H9 (cell line): ENCODE measurements at regions not wholly inside any gene's neighbourhood (a gene's known extent, or its start where the extent isn't known, plus 50 kb on each side); places are given as distances from the start of the nearest gene placed in this dataset.

Experiments used
- DNase-seq: peaks from one replicate; pipeline ENCODE4 v3.0.0-alpha.2; 2017
- H2AFZ ChIP-seq: one replicate; pipeline ENCODE4 v1.6.1; 2013; ENCODE audit warnings: mild to moderate bottlenecking, low read length, control low read depth, moderate library complexity
- H2AK5ac ChIP-seq: 2 replicates; pipeline ENCODE4 v1.6.1; 2013; ENCODE audit warnings: low read length, control low read depth, mixed read lengths; ENCODE audit not compliant: insufficient read length
- H2BK120ac ChIP-seq: one replicate; pipeline ENCODE4 v1.6.1; 2013; ENCODE audit warnings: low read depth, mild to moderate bottlenecking, low read length, control low read depth, inconsistent platforms; ENCODE audit not compliant: poor library complexity, severe bottlenecking
- H2BK12ac ChIP-seq: 2 replicates; pipeline ENCODE4 v1.6.1; 2013; ENCODE audit warnings: low read length, control low read depth, mixed read lengths, low read depth; ENCODE audit not compliant: insufficient read length
- H2BK15ac ChIP-seq: 2 replicates; pipeline ENCODE4 v1.6.1; 2013; ENCODE audit warnings: low read depth, low read length, control low read depth
- H2BK20ac ChIP-seq: one replicate; pipeline ENCODE4 v1.6.1; 2013; ENCODE audit warnings: low read depth, mild to moderate bottlenecking, low read length, control low read depth, inconsistent platforms; ENCODE audit not compliant: poor library complexity, severe bottlenecking
- H2BK5ac ChIP-seq: 2 replicates; pipeline ENCODE4 v1.6.1; 2013; ENCODE audit warnings: low read length, control low read depth, mixed read lengths; ENCODE audit not compliant: insufficient read length
- H3K14ac ChIP-seq: 2 replicates; pipeline ENCODE4 v1.6.1; 2013; ENCODE audit warnings: low read length, control low read depth; ENCODE audit not compliant: insufficient read depth
- H3K18ac ChIP-seq: 2 replicates; pipeline ENCODE4 v1.6.1; 2013; ENCODE audit warnings: low read depth, mild to moderate bottlenecking, mixed read lengths, low read length, control low read depth; ENCODE audit not compliant: insufficient read length
- H3K23ac ChIP-seq: 2 replicates; pipeline ENCODE4 v1.6.1; 2013; ENCODE audit warnings: low read length, control low read depth, mixed read lengths, low read depth; ENCODE audit not compliant: insufficient read length
- H3K23me2 ChIP-seq: 2 replicates; pipeline ENCODE4 v1.6.1; 2013; ENCODE audit warnings: low read depth, mild to moderate bottlenecking, mixed read lengths, low read length, control low read depth; ENCODE audit not compliant: insufficient read length, poor library complexity, severe bottlenecking
- H3K27ac ChIP-seq: 2 replicates; pipeline ENCODE4 v1.5.1; 2013; ENCODE audit warnings: low read length, control low read depth, mixed read lengths, low read depth; ENCODE audit not compliant: insufficient read length
- H3K27me3 ChIP-seq: 2 replicates; pipeline ENCODE4 v1.6.1; 2013; ENCODE audit warnings: low read length, control low read depth, inconsistent platforms; ENCODE audit not compliant: insufficient read depth
- H3K4ac ChIP-seq: 2 replicates; pipeline ENCODE4 v1.6.1; 2013; ENCODE audit warnings: low read depth, mild to moderate bottlenecking, control low read depth, inconsistent platforms, low read length, moderate library complexity
- H3K4me1 ChIP-seq: 2 replicates; pipeline ENCODE4 v1.6.1; 2013; ENCODE audit warnings: low read length, control low read depth, inconsistent platforms; ENCODE audit not compliant: insufficient read depth
- H3K4me2 ChIP-seq: 2 replicates; pipeline ENCODE4 v1.6.1; 2013; ENCODE audit warnings: low read length, control low read depth, mixed read lengths; ENCODE audit not compliant: insufficient read length, insufficient read depth
- H3K56ac ChIP-seq: 2 replicates; pipeline ENCODE4 v1.6.1; 2013; ENCODE audit warnings: low read depth, mild to moderate bottlenecking, mixed read lengths, low read length, control low read depth; ENCODE audit not compliant: insufficient read length
- H3K79me1 ChIP-seq: 2 replicates; pipeline ENCODE4 v1.6.1; 2013; ENCODE audit warnings: low read depth, mild to moderate bottlenecking, moderate library complexity, low read length, control low read depth, inconsistent platforms; ENCODE audit not compliant: insufficient read depth, poor library complexity, severe bottlenecking
- H3K79me2 ChIP-seq: 2 replicates; pipeline ENCODE4 v1.6.1; 2013; ENCODE audit warnings: low read length, control low read depth, inconsistent platforms; ENCODE audit not compliant: insufficient read depth
- H3K9ac ChIP-seq: 2 replicates; pipeline ENCODE4 v1.6.1; 2013; ENCODE audit warnings: low read length, control low read depth, mixed read lengths; ENCODE audit not compliant: insufficient read length; ENCODE audit errors: extremely low read depth
- H3K9me3 ChIP-seq: one replicate; pipeline ENCODE4 v1.6.1; 2013; ENCODE audit warnings: low read depth, low read length, inconsistent platforms; ENCODE audit not compliant: control insufficient read depth
- H3T11ph ChIP-seq: one replicate; pipeline ENCODE4 v1.6.1; 2013; ENCODE audit warnings: mild to moderate bottlenecking, low read length, control low read depth, inconsistent platforms
- H4K20me1 ChIP-seq: one replicate; pipeline ENCODE4 v1.6.1; 2013; ENCODE audit not compliant: control insufficient read depth, insufficient read length, insufficient read depth
- H4K5ac ChIP-seq: 2 replicates; pipeline ENCODE4 v1.6.1; 2013; ENCODE audit warnings: low read depth, mild to moderate bottlenecking, mixed read lengths, low read length, control low read depth; ENCODE audit not compliant: insufficient read length
- H4K8ac ChIP-seq: replicated peaks from 2 replicates; pipeline ENCODE4 v1.6.1; 2013; ENCODE audit warnings: low read length, control low read depth, mixed read lengths, low read depth; ENCODE audit not compliant: insufficient read length
- H4K91ac ChIP-seq: 2 replicates; pipeline ENCODE4 v1.6.1; 2013; ENCODE audit warnings: low read depth, mild to moderate bottlenecking, moderate library complexity, mixed read lengths, low read length, control low read depth; ENCODE audit not compliant: insufficient read length
- H3K27ac Mint-ChIP-seq, 3 experiments: 2 replicates in 2 of 3; 3 replicates in 1 of 3; pipeline ENCODE4 v1.8.0; 2020 to 2021; ENCODE audit warnings: mixed read lengths in 3 of 3, mild to moderate bottlenecking in 1 of 3, moderate library complexity in 1 of 3
- H3K27me3 Mint-ChIP-seq: 2 replicates; pipeline ENCODE4 v1.8.0; 2021; ENCODE audit warnings: low read depth, mild to moderate bottlenecking, moderate library complexity, mixed read lengths
- H3K36me3 Mint-ChIP-seq, 3 experiments: 2 replicates in 2 of 3; 3 replicates in 1 of 3; pipeline ENCODE4 v1.8.0; 2020 to 2021; ENCODE audit warnings: low read depth in 3 of 3, mixed read lengths in 3 of 3; ENCODE audit not compliant: insufficient read depth in 1 of 3
- H3K4me1 Mint-ChIP-seq, 2 experiments: 2 replicates each; pipeline ENCODE4 v1.8.0; 2020; ENCODE audit warnings: mixed read lengths in 2 of 2
- H3K4me3 Mint-ChIP-seq, 2 experiments: 2 replicates in 1 of 2; 3 replicates in 1 of 2; pipeline ENCODE4 v1.8.0; 2020 to 2021; ENCODE audit warnings: mild to moderate bottlenecking in 2 of 2, mixed read lengths in 2 of 2, moderate library complexity in 1 of 2
- H3K9me3 Mint-ChIP-seq, 2 experiments: 2 replicates in 1 of 2; 3 replicates in 1 of 2; pipeline ENCODE4 v1.8.0; 2020; ENCODE audit warnings: mild to moderate bottlenecking in 2 of 2, mixed read lengths in 2 of 2, moderate library complexity in 1 of 2
- CTCF ChIP-seq: fragments of 200-600 bp; sonication (generic); conservative IDR thresholded peaks from 3 replicates; pipeline ENCODE4 v1.8.0; 2021; ENCODE audit warnings: antibody characterized with exemption, mild to moderate bottlenecking
- WGBS: extraction: QIAGEN DNeasy Blood & Tissue Kit; methylation state at CpG from one replicate; pipeline ENCODE4 v1.1.7; 2013; ENCODE audit warnings: missing lambda C conversion rate, low lambda C conversion rate, mixed read lengths; ENCODE audit not compliant: insufficient read length; ENCODE audit errors: extremely low coverage; 5-methylcytosine and 5-hydroxymethylcytosine counted together

GRCh38 chr1:57506941-57507340 is 83.1 kb upstream of the DAB1 start:
- Histone ChIP-seq H3K18ac (no peak overlapping the region), H2BK120ac (no peak overlapping the region), H2BK15ac (no peak overlapping the region), H3K79me2 (no peaks in the 10 kb centered on the region), H2BK20ac (no peak overlapping the region), H3K56ac (no peak overlapping the region), H3K4ac (no peak overlapping the region), H4K8ac (no peak overlapping the region), H4K20me1 (no peaks in the 10 kb centered on the region), H2BK12ac (no peak overlapping the region), H3K9me3 (no peaks in the 10 kb centered on the region), H2BK5ac (no peak overlapping the region), H3K4me2 (no peak overlapping the region), H2AK5ac (no peak overlapping the region), H4K91ac (no peak overlapping the region), H2AFZ (no peak overlapping the region), H3K79me1 (no peaks in the 10 kb centered on the region), H3K9ac (no peak overlapping the region), H3K4me1 (no peaks in the 10 kb centered on the region), H3K27me3 (no peaks in the 10 kb centered on the region), H4K5ac (no peak overlapping the region), H3K23ac (no peak overlapping the region), H3K27ac (no peak overlapping the region), H3K23me2 (no peaks in the 10 kb centered on the region), H3K14ac (no peak overlapping the region), H3T11ph (no peak overlapping the region)
- H3K4me3 Mint-ChIP-seq = no peak overlapping the region
- H3K27me3 Mint-ChIP-seq = no peaks in the 10 kb centered on the region; the same call in 1 of the 2 replicates
- TF ChIP-seq CTCF = no peak
- no CpG with 5 or more reads among the region's 5 CpGs for WGBS
- no peak for DNase-seq
- peaks cover 0 to 2% (median 0%) of the 10 kb centered on the region in 3 experiments; a peak in 2 of 7 replicates for H3K36me3 Mint-ChIP-seq
- no peaks in the 10 kb centered on the region for H3K4me1 Mint-ChIP-seq
- H3K9me3 Mint-ChIP-seq = no peaks in the 10 kb centered on the region
- no peak overlapping the region; a peak in 1 of 7 replicates for H3K27ac Mint-ChIP-seq
